ENCODE measurements at regions not wholly inside any gene's neighbourhood (a gene's known extent, or its start where the extent isn't known, plus 50 kb on each side); places are given as distances from the start of the nearest gene placed in this dataset.

GRCh38 chr4:167943872-167944505 lies 148.3 kb upstream of the ANXA10 start:
- ATAC-seq = no peak
- TF ChIP-seq RAD21 (IDR thresholded peaks at IDR 0.05; ENCODE audit: low read depth) (no peak), POLR2AphosphoS5 (IDR thresholded peaks at IDR 0.05; ENCODE audit: low read depth, low read length) (no peak), EGR1 (IDR thresholded peaks at IDR 0.05; ENCODE audit: low read depth) (no peak), YY1 (IDR thresholded peaks at IDR 0.05; ENCODE audit: extremely low read depth, insufficient replicate concordance, low read depth, low read length) (no peak), EZH2phosphoT487 (IDR thresholded peaks at IDR 0.05; ENCODE audit: borderline replicate concordance) (no peak), TCF7L2 (IDR thresholded peaks at IDR 0.05; ENCODE audit: borderline replicate concordance, extremely low read depth, insufficient read depth, insufficient read length) (no peak), EZH2 (IDR thresholded peaks at IDR 0.05) (no peak)
- BruUV-seq (replicated peaks) = no TSS peak

DNA sequence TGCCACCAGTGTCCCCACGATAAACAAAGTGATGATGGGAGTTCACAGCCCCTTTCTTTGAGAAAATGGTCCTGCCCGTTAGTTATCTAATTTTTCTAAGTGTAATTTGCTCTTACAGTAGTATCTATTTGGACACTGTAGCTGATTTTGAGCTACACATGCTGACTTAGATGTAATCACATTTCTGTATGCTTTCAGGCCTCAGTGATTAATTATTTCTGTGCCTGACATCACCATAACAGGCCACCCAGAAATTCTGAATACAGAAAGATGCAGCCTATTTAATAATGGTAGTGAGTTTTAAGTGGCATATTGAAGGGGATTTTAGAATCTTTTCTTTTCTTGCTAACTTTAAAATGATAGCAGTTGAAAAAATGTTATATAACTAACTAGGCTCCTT lies 147.6 kb upstream of the ANXA10 start:
- Histone ChIP-seq H3K27me3 (ENCODE audit: insufficient read depth, low read length) (no peaks in the 10 kb centered on the region), H2AFZ (ENCODE audit: low read depth, low read length, poor library complexity, severe bottlenecking) (no peak overlapping the region), H3K4me2 (ENCODE audit: low read length) (no peak overlapping the region), H3K4me1 (ENCODE audit: control insufficient read depth in 1 of 2, insufficient read depth in 2 of 2, low read length in 2 of 2) (no peaks in the 10 kb centered on the region), H3K9ac (ENCODE audit: low read length) (no peak overlapping the region), H3K9me3 (ENCODE audit: control insufficient read depth in 1 of 2, insufficient read depth in 1 of 2, low read depth in 1 of 2, low read length in 2 of 2) (no peaks in the 10 kb centered on the region), H3K9me2 (ENCODE audit: insufficient read depth) (no peaks in the 10 kb centered on the region), H3K27ac (ENCODE audit: low read depth, low read length) (no peak overlapping the region), H4K20me1 (ENCODE audit: insufficient read depth) (no peaks in the 10 kb centered on the region), H3K4me3 (replicated peaks in 1 of 2; ENCODE audit: low read depth in 1 of 2, low read length in 2 of 2) (no peak overlapping the region), H3K36me3 (ENCODE audit: control insufficient read depth in 1 of 2, insufficient read depth in 2 of 2, low read length in 2 of 2) (no peaks in the 10 kb centered on the region), H3K79me2 (ENCODE audit: insufficient read depth, low read length) (no peaks in the 10 kb centered on the region)
- no peak for TF ChIP-seq EZH2 (IDR thresholded peaks at IDR 0.05)
- no peak for TF ChIP-seq CEBPB (IDR thresholded peaks at IDR 0.05; ENCODE audit: low read depth)
- TF ChIP-seq SIN3A (IDR thresholded peaks at IDR 0.05; ENCODE audit: low read depth) = no peak
- POLR2A ChIA-PET = no interaction called here
- no TSS peak for BruUV-seq (replicated peaks)
- intact Hi-C loops (cut with micrococcal nuclease) = no loop called here
- RAD21 ChIA-PET (ENCODE audit: low non-redundant PET in 1 of 2, low total read pairs in 2 of 2, uncharacterized antibody in 2 of 2, unreplicated experiment in 2 of 2) = no interaction called here
- CTCF ChIA-PET = no interaction called here
- DNase-seq (ENCODE audit: low read depth, low spot score) (no peak), ATAC-seq (no peak)

More at GRCh38 chr4:167943872-167944505, 148.3 kb upstream of the ANXA10 start:
- Histone ChIP-seq H3K4me1 (ENCODE audit: control insufficient read depth in 1 of 2, insufficient read depth in 2 of 2, low read length in 2 of 2) (no peaks in the 10 kb centered on the region), H4K20me1 (ENCODE audit: insufficient read depth) (no peaks in the 10 kb centered on the region), H3K9ac (ENCODE audit: low read length) (no peak overlapping the region), H3K27me3 (ENCODE audit: insufficient read depth, low read length) (no peaks in the 10 kb centered on the region), H3K27ac (ENCODE audit: low read depth, low read length) (no peak overlapping the region), H3K79me2 (ENCODE audit: insufficient read depth, low read length) (no peaks in the 10 kb centered on the region), H2AFZ (ENCODE audit: low read depth, low read length, poor library complexity, severe bottlenecking) (no peak overlapping the region), H3K36me3 (ENCODE audit: control insufficient read depth in 1 of 2, insufficient read depth in 2 of 2, low read length in 2 of 2) (no peaks in the 10 kb centered on the region), H3K4me2 (ENCODE audit: low read length) (no peak overlapping the region), H3K9me2 (ENCODE audit: insufficient read depth) (no peaks in the 10 kb centered on the region), H3K4me3 (replicated peaks in 1 of 2; ENCODE audit: low read depth in 1 of 2, low read length in 2 of 2) (no peak overlapping the region), H3K9me3 (ENCODE audit: control insufficient read depth in 1 of 2, insufficient read depth in 1 of 2, low read depth in 1 of 2, low read length in 2 of 2) (no peaks in the 10 kb centered on the region)
- no peak for DNase-seq (ENCODE audit: low read depth, low spot score)
- CTCF ChIA-PET = no interaction called here
- intact Hi-C loops (cut with micrococcal nuclease) = no loop called here
- POLR2A ChIA-PET = no interaction called here
- RAD21 ChIA-PET (ENCODE audit: low non-redundant PET in 1 of 2, low total read pairs in 2 of 2, uncharacterized antibody in 2 of 2, unreplicated experiment in 2 of 2) = no interaction called here

Measured in HCT116 (cell line).